ENCODE measurements at regions not wholly inside any gene's neighbourhood (a gene's known extent, or its start where the extent isn't known, plus 50 kb on each side); places are given as distances from the start of the nearest gene placed in this dataset.

GRCh38 chr3:160078533-160078932 lies 89.9 kb downstream of the IL12A start:
- H3K4me1 ChIP-seq (ENCODE audit: control insufficient read depth in 1 of 2, insufficient read depth in 2 of 2, low read length in 2 of 2) = no peaks in the 10 kb centered on the region
- no peak overlapping the region for H3K4me3 ChIP-seq (replicated peaks in 1 of 3; ENCODE audit: low read depth in 2 of 3, low read length in 3 of 3)
- Mint-ChIP-seq H3K9me3 (peaks cover 0 to 5% (median 2%) of the 10 kb centered on the region in 7 donors), H3K4me3 (no peak overlapping the region), H3K27ac (no peak overlapping the region), H3K27me3 (ENCODE audit: low read depth in 3 of 3) (no peaks in the 10 kb centered on the region), H3K36me3 (no peaks in the 10 kb centered on the region), H3K4me1 (no peaks in the 10 kb centered on the region)
- no peaks in the 10 kb centered on the region for H3K9me3 ChIP-seq (replicated peaks in 1 of 2; ENCODE audit: control insufficient read depth in 1 of 2, insufficient read depth in 1 of 2, low read length in 2 of 2)
- no peaks in the 10 kb centered on the region for H3K27me3 ChIP-seq (ENCODE audit: control insufficient read depth in 2 of 2, insufficient read depth in 2 of 2, low read length in 2 of 2)
- H3K9ac ChIP-seq (ENCODE audit: insufficient read depth, low read length, poor library complexity, severe bottlenecking) = no peak overlapping the region
- no peak for DNase-seq
- no peak overlapping the region for H2AFZ ChIP-seq (ENCODE audit: insufficient read depth, low read depth, low read length, poor library complexity, severe bottlenecking)
- H4K20me1 ChIP-seq (ENCODE audit: insufficient read depth, low read length) = no peaks in the 10 kb centered on the region
- no peak overlapping the region for H3K4me2 ChIP-seq (replicated peaks; ENCODE audit: extremely low read depth, low read length, poor library complexity, severe bottlenecking)
- no peak for TF ChIP-seq CTCF (IDR thresholded peaks at IDR 0.05)
- WGBS (ENCODE audit: insufficient coverage) = 100% methylated on average over 3 of the region's 3 CpGs
- intact Hi-C loops (cut with micrococcal nuclease) = no loop called here
- no peaks in the 10 kb centered on the region for H3K79me2 ChIP-seq (ENCODE audit: insufficient read depth, low read length)
- H3K36me3 ChIP-seq (replicated peaks in 1 of 2; ENCODE audit: control insufficient read depth in 1 of 2, insufficient read depth in 2 of 2, low read length in 2 of 2) = no peaks in the 10 kb centered on the region
- no peak overlapping the region for H3K27ac ChIP-seq (ENCODE audit: low read depth in 1 of 2, low read length in 2 of 2)

- no peak for DNase-seq
- H3K4me3 ChIP-seq (replicated peaks in 1 of 3; ENCODE audit: low read depth in 2 of 3, low read length in 3 of 3) = no peak overlapping the region
- H3K4me1 Mint-ChIP-seq = no peaks in the 10 kb centered on the region
- no peak overlapping the region for H3K27ac Mint-ChIP-seq
- 92% methylated on average over 2 of the region's 2 CpGs for WGBS (ENCODE audit: insufficient coverage)
- no peaks in the 10 kb centered on the region for H3K27me3 ChIP-seq (ENCODE audit: control insufficient read depth in 2 of 2, insufficient read depth in 2 of 2, low read length in 2 of 2)
- H3K36me3 Mint-ChIP-seq = no peaks in the 10 kb centered on the region
- H3K27ac ChIP-seq (ENCODE audit: low read depth in 1 of 2, low read length in 2 of 2) = no peak overlapping the region
- H4K20me1 ChIP-seq (ENCODE audit: insufficient read depth, low read length) = no peaks in the 10 kb centered on the region
- no peak overlapping the region for H3K9ac ChIP-seq (ENCODE audit: insufficient read depth, low read length, poor library complexity, severe bottlenecking)
- H3K4me1 ChIP-seq (ENCODE audit: control insufficient read depth in 1 of 2, insufficient read depth in 2 of 2, low read length in 2 of 2) = no peaks in the 10 kb centered on the region
- intact Hi-C loops (cut with micrococcal nuclease) = no loop called here
- no peak overlapping the region for H2AFZ ChIP-seq (ENCODE audit: insufficient read depth, low read depth, low read length, poor library complexity, severe bottlenecking)
- no peak for TF ChIP-seq CTCF (IDR thresholded peaks at IDR 0.05)
- H3K36me3 ChIP-seq (replicated peaks in 1 of 2; ENCODE audit: control insufficient read depth in 1 of 2, insufficient read depth in 2 of 2, low read length in 2 of 2) = no peaks in the 10 kb centered on the region
- no peaks in the 10 kb centered on the region for H3K27me3 Mint-ChIP-seq (ENCODE audit: low read depth in 3 of 3)
- H3K4me3 Mint-ChIP-seq = no peak overlapping the region
- H3K4me2 ChIP-seq (replicated peaks; ENCODE audit: extremely low read depth, low read length, poor library complexity, severe bottlenecking) = no peak overlapping the region
- H3K79me2 ChIP-seq (ENCODE audit: insufficient read depth, low read length) = no peaks in the 10 kb centered on the region
- no peaks in the 10 kb centered on the region for H3K9me3 ChIP-seq (replicated peaks in 1 of 2; ENCODE audit: control insufficient read depth in 1 of 2, insufficient read depth in 1 of 2, low read length in 2 of 2)
- peaks cover 0 to 9% (median 3%) of the 10 kb centered on the region in 7 donors for H3K9me3 Mint-ChIP-seq
Observed at GRCh38 chr3:160081958-160082533, 93.4 kb downstream of the IL12A start.
